ENCODE measurements at regions not wholly inside any gene's neighbourhood (a gene's known extent, or its start where the extent isn't known, plus 50 kb on each side); places are given as distances from the start of the nearest gene placed in this dataset.

DNA sequence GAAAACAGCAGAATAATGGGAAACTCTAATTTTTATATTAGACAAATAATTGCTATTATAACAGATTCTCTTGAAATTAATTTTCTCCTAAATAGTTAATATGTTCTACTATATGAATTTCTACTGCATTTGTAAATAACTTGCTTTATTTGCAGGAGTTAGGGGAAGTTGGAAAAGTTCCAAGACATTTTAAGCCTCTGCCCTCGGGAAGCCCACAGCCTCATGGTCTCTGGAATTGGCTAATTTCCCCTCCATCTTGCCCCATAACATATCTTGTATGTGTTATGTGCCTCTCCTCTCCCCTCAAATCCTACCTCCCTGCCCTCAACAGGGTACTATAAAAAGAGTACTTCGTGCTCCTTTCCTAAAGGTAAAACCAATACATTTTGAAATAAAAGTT lies 271.4 kb upstream of the NR5A2 start:
- Mint-ChIP-seq H3K4me3 (no peak overlapping the region), H3K36me3 (ENCODE audit: insufficient read depth) (no peaks in the 10 kb centered on the region), H3K27ac (ENCODE audit: low read depth) (no peak overlapping the region), H3K27me3 (peaks cover 45% of the 10 kb centered on the region), H3K4me1 (no peaks in the 10 kb centered on the region), H3K9me3 (no peaks in the 10 kb centered on the region)
- DNase-seq (ENCODE audit: low spot score in 2 of 2), result no peak
- ATAC-seq (replicated peaks; ENCODE audit: extremely low read depth, poor library complexity, severe bottlenecking), result no peak

DNA sequence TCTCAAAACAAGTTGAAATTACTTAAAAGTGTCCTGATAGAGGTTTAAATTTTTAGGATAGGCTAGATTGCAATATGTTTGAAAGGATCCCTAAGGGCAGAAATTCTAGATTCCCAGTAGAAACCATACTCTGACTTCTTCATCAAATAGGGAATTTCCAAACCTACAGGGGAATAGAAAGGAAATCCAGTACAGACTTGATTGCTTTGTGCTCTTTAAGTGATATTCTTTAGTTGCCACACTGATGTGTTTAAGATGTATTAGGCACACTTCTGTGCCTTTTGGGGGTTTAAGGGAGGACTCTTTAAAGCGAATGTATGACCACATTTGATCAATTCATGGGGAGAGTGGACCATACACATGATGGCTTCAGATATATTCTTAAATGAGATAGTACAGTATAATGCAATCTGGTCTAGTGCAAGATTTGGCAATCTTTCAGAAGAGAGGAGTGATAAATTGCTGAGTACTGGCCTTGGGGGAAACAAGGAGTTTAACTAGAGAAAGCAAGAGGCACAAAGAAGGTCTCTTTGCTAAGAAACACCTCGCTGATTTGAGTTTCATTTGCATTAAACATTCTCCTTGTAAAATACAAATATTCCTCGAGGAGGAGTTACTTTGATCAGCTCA lies 268.8 kb upstream of the NR5A2 start:
- H3K4me1 Mint-ChIP-seq, result no peaks in the 10 kb centered on the region
- DNase-seq (ENCODE audit: low spot score in 2 of 2) (no peak), ATAC-seq (replicated peaks; ENCODE audit: extremely low read depth, poor library complexity, severe bottlenecking) (no peak)
- H3K27me3 Mint-ChIP-seq, result peaks cover 61% of the 10 kb centered on the region
- H3K36me3 Mint-ChIP-seq (ENCODE audit: insufficient read depth), result no peaks in the 10 kb centered on the region
- no peak overlapping the region for H3K4me3 Mint-ChIP-seq
- no peak overlapping the region for H3K27ac Mint-ChIP-seq (ENCODE audit: low read depth)
- H3K9me3 Mint-ChIP-seq, result no peaks in the 10 kb centered on the region

DNA sequence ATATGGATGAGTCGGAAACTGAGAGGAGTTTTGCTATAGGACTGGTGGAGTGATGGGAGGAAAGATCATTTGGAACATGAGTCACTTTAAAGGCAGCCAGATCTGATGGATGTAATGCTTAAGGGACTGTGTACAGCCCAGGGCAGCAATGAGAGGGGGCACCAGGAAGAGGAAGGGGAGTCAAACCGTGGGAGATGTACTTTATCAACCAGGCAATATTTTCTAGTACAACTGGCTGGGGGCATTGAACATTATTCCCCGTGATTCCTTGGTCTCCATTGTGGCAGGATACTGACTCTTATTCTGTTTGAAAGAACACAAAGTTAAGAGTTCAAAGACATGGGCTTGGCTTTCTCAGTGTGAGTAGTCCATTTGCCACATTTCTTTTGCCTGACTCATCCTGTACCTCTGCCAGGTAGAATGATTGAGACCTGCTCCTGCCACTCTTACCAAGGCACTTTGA lies 268.2 kb upstream of the NR5A2 start:
- ATAC-seq (replicated peaks; ENCODE audit: extremely low read depth, poor library complexity, severe bottlenecking) (no peak), DNase-seq (ENCODE audit: low spot score in 2 of 2) (no peak)
- no peaks in the 10 kb centered on the region for H3K4me1 Mint-ChIP-seq
- H3K27ac Mint-ChIP-seq (ENCODE audit: low read depth), result no peak overlapping the region
- H3K4me3 Mint-ChIP-seq, result no peak overlapping the region
- H3K36me3 Mint-ChIP-seq (ENCODE audit: insufficient read depth), result no peaks in the 10 kb centered on the region
- no peaks in the 10 kb centered on the region for H3K9me3 Mint-ChIP-seq
- H3K27me3 Mint-ChIP-seq, result peaks cover 61% of the 10 kb centered on the region

DNA sequence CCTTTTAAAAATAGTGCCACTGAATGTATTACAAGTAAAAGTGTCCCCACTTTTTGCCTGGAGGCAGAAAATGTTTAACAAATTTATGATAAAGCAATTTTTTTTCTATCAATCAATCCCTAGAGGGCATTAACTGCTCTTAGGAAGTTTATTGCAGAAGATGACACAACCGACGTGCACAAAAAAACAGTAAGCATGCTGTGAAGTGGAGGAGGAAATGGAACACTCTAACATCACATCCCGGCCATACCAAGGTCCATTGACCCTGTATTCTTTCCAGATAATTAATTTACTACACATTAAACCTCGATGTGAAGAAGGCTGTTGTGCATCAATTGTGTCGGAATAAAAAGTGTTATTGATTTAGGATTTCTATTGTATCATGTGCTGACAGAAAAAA lies 264.9 kb upstream of the NR5A2 start:
- Mint-ChIP-seq H3K36me3 (ENCODE audit: insufficient read depth) (no peaks in the 10 kb centered on the region), H3K27me3 (peaks cover 35% of the 10 kb centered on the region)

DNA sequence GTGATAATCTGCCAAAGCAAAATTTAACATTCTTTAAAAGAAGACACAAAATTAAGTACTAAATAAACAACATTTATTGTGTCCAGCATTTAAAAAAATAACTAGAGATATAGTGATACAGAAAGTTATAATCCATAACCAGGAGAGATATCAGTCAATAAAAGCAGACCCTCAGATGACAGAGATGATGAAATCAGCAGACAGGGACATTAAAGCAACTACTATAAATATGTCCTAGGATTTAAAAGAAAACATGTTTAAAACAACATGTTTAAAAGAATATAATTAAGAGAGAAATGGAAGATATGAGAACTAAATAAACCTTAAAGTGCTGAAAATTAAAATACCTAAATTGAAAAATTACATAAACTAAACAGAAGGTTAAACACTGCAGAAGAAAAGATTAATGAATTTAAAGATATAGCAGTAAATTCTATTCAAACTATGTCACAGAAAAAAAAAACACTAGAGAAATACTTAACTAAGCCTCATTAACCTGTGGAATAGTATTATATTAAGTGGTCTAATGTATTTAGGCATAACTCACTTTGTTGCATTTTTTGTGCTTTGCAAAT lies 261.2 kb upstream of the NR5A2 start:
- DNase-seq (ENCODE audit: low spot score in 2 of 2) (no peak), ATAC-seq (replicated peaks; ENCODE audit: extremely low read depth, poor library complexity, severe bottlenecking) (no peak)
- Mint-ChIP-seq H3K4me3 (no peak overlapping the region), H3K9me3 (peaks cover 6% of the 10 kb centered on the region), H3K36me3 (ENCODE audit: insufficient read depth) (no peaks in the 10 kb centered on the region), H3K27ac (ENCODE audit: low read depth) (no peak overlapping the region), H3K27me3 (peaks cover 41% of the 10 kb centered on the region), H3K4me1 (no peaks in the 10 kb centered on the region)

More for the DNA sequence above, 264.9 kb upstream of the NR5A2 start:
- Mint-ChIP-seq H3K4me3 (no peak overlapping the region), H3K9me3 (peaks cover 6% of the 10 kb centered on the region), H3K4me1 (no peaks in the 10 kb centered on the region), H3K27ac (ENCODE audit: low read depth) (no peak overlapping the region)
- DNase-seq (ENCODE audit: low spot score in 2 of 2) (no peak), ATAC-seq (replicated peaks; ENCODE audit: extremely low read depth, poor library complexity, severe bottlenecking) (no peak)

DNA sequence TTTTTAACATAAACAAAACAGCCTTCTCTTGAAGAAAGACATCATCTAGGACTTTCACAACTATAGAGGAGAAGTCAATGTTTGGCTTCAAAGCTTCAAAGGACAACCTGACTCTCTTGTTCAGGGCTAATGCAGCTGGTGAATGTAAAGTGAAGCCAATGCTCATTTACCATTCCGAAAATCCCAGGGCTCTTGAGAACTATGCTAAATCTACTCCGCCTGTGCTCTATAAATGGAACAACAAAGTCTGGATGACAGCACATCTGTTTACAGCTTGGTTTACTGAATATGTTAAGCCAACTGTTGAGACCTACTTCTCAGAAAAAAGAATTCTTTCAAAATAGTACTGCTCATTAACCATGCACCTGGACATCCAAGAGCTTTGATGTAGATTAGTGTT lies 259.8 kb upstream of the NR5A2 start:
- DNase-seq (ENCODE audit: low spot score in 2 of 2) (no peak), ATAC-seq (replicated peaks; ENCODE audit: extremely low read depth, poor library complexity, severe bottlenecking) (no peak)
- Mint-ChIP-seq H3K9me3 (peaks cover 6% of the 10 kb centered on the region), H3K4me1 (no peaks in the 10 kb centered on the region), H3K27ac (ENCODE audit: low read depth) (no peak overlapping the region), H3K27me3 (peaks cover 41% of the 10 kb centered on the region), H3K4me3 (no peak overlapping the region), H3K36me3 (ENCODE audit: insufficient read depth) (no peaks in the 10 kb centered on the region)

DNA sequence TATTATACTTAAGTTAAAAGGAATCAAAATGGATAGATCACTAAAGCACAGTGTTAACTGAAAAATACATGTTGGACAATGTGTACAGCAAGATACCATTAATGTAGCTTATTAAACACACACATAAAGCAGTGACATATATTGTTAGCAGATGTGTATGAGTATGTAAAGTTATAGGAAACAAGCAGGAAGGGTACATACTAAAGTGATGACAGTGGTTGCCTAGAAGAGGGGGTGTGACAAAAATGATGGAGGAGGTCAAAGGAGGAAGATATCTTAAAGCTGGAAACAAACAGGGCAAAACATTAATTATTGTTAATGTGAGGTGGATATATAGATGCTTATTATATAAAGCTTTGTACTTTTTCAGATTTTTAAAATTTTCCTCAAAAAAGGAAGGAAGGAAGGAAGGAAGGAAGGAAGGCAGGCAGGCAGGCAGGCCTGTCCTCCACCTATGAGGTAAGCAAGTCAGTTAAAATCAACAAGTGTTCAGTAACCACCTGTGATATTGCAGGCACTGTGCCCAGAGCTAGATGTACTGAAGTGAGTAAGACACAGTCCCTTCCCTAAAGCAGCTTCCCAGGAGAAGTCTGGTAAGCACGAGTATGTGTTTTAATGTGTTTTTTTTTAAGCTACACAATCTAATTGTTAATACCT lies 252.9 kb upstream of the NR5A2 start:
- Mint-ChIP-seq H3K27me3 (peaks cover 55% of the 10 kb centered on the region), H3K9me3 (no peaks in the 10 kb centered on the region), H3K4me1 (no peaks in the 10 kb centered on the region), H3K27ac (ENCODE audit: low read depth) (no peak overlapping the region), H3K36me3 (ENCODE audit: insufficient read depth) (no peaks in the 10 kb centered on the region), H3K4me3 (no peak overlapping the region)
- DNase-seq (ENCODE audit: low spot score in 2 of 2), result no peak
- ATAC-seq (replicated peaks; ENCODE audit: extremely low read depth, poor library complexity, severe bottlenecking), result no peak

DNA sequence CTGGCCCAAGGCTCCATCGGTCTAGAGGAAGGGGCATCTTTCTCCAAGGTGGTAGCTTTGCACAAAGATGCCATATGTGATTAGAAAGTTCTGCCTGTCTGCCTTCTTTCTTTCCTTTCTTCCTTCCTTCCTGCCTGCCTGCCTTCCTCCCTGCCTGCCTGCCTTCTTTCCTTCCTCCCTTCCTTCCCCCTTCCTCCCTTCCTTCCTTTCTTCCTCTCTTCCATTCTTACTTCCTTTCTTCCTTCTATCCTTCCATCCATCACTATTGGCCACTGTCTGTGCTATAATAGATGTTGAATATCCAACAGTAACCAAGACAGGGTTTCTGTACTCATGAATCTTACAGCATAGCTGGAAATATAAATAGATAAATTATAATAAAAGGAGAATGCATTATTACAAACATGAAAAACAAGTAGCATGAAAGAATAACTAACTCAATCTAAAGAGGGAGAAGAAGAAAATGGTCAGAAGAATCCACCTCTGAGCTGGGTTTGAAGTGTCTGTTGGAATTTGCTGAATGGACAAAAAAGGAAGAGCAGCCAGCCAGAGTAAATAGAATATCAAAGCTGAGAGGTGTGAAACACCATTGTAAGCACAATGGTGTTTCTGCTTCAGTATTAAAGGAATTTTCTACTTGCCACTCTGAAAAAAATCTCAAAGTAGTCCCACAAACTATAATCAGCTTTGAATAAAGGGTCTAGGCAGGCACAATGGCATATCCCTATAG lies 250.6 kb upstream of the NR5A2 start:
- peaks cover 47% of the 10 kb centered on the region for H3K27me3 Mint-ChIP-seq

DNA sequence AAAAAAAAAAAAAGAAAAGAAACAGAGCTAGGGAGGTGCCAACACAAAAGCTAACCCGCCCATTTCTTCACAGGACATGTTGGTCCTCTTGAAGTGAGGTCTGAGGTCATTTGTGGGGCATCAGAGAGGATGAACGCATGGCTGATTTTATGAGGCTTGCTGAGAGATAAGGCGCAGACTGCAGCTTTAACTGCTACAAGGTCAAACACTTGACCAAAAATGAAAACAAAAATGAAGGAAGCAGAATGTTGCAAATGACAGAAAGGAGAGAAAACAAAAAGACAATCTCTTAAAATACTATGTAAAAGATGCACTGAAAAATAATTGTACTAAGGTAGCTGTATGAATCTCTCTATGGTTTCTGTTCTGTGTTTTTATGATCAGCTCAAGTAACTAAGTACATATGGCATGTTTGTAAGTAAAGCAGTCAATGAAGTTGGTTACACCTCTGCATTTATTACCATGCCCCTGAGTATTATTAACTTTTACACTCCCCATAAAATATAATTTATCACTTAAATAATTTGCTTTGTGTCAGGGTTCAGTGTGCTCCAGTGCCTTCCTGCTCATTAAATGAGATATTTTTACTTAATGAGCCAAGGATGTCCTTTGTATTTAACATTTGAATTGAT lies 249.1 kb upstream of the NR5A2 start:
- ATAC-seq (replicated peaks; ENCODE audit: extremely low read depth, poor library complexity, severe bottlenecking) (no peak), DNase-seq (ENCODE audit: low spot score in 2 of 2) (no peak)
- no peak overlapping the region for H3K4me3 Mint-ChIP-seq
- no peak overlapping the region for H3K27ac Mint-ChIP-seq (ENCODE audit: low read depth)
- peaks cover 45% of the 10 kb centered on the region for H3K27me3 Mint-ChIP-seq
- no peaks in the 10 kb centered on the region for H3K9me3 Mint-ChIP-seq
- H3K4me1 Mint-ChIP-seq, result no peaks in the 10 kb centered on the region
- no peaks in the 10 kb centered on the region for H3K36me3 Mint-ChIP-seq (ENCODE audit: insufficient read depth)

More for the DNA sequence above, 250.6 kb upstream of the NR5A2 start:
- Mint-ChIP-seq H3K4me1 (no peaks in the 10 kb centered on the region), H3K9me3 (no peaks in the 10 kb centered on the region), H3K4me3 (no peak overlapping the region), H3K27ac (ENCODE audit: low read depth) (no peak overlapping the region), H3K36me3 (ENCODE audit: insufficient read depth) (no peaks in the 10 kb centered on the region)
- DNase-seq (ENCODE audit: low spot score in 2 of 2) (no peak), ATAC-seq (replicated peaks; ENCODE audit: extremely low read depth, poor library complexity, severe bottlenecking) (no peak)

DNA sequence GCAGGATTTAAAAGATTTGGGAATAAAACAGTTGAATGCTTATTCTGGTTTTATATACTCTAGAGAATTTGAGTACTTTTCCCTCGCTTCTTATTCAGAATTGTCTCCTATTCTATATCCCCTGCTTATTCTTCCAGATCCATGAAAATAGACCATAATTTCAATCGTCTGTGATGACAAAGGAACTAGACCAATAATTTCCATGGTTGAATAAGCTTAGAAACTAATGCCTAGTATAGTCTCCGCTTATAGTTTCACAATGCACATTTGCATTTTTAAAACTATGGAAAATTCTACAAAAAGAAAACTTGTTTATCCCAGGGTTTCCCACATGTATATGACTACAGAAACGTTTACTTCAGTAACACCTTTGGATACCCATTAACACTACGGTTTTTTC lies 247.4 kb upstream of the NR5A2 start:
- DNase-seq (ENCODE audit: low spot score in 2 of 2) (no peak), ATAC-seq (replicated peaks; ENCODE audit: extremely low read depth, poor library complexity, severe bottlenecking) (no peak)
- Mint-ChIP-seq H3K4me1 (no peaks in the 10 kb centered on the region), H3K4me3 (no peak overlapping the region), H3K9me3 (no peaks in the 10 kb centered on the region), H3K36me3 (ENCODE audit: insufficient read depth) (no peaks in the 10 kb centered on the region), H3K27ac (ENCODE audit: low read depth) (no peak overlapping the region), H3K27me3 (peaks cover 29% of the 10 kb centered on the region)

DNA sequence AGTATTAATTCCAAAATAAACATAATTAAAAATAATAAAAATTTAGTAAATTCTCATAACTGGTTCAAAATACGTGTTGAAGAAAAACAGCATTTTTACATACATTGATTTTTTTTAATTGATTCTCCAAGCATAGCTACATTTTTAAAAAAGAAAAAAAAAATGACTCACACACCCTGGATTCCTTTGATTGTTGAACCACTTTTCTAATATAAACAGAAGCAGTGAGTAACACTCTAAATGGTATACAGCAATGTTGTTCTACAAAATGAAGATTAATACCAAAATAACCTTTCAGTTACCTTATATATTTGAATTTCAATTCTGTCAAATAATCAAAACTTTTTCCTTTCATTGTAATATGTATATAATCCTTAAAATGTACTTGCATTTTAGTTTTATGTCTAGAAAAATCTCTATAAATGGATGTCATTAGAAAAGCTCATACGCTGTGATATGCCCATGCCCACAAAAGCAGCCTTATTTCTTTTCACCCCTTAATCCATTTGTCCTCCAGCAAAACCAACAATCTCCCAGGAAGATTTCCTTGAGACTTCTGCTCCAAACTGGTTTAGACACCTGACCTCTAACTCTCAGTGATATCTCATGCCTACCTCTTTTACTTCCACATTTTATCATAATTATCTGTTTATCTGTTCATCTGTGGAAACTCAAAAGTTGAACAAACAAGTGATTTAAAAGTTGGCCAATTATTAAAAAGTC lies 246.4 kb upstream of the NR5A2 start:
- Mint-ChIP-seq H3K36me3 (ENCODE audit: insufficient read depth) (no peaks in the 10 kb centered on the region), H3K4me1 (no peaks in the 10 kb centered on the region), H3K27ac (ENCODE audit: low read depth) (no peak overlapping the region), H3K4me3 (no peak overlapping the region), H3K27me3 (peaks cover 37% of the 10 kb centered on the region), H3K9me3 (no peaks in the 10 kb centered on the region)
- DNase-seq (ENCODE audit: low spot score in 2 of 2) (no peak), ATAC-seq (replicated peaks; ENCODE audit: extremely low read depth, poor library complexity, severe bottlenecking) (no peak)
